Stimulated activated CD8-positive, alpha-beta memory T cell treated with anti-CD3 and anti-CD28 coated beads, Interleukin-15, amount 100 ng/mL, for 48 hours (primary cell): ENCODE measurements at regions not wholly inside any gene's neighbourhood (a gene's known extent, or its start where the extent isn't known, plus 50 kb on each side); places are given as distances from the start of the nearest gene placed in this dataset.
"Not testable (repeated sequence)": the region's sequence is repeated elsewhere in the genome, so short reads cannot be mapped to it uniquely, and the experiment has no call there.

Experiments used
- DNase-seq, 2 donors: peaks; one replicate each; pipeline ENCODE4 v3.0.0-alpha.2; 2020; ENCODE audit warnings: low read depth in 2 of 2

- no peak for DNase-seq
Observed at GRCh38 chr2:8441371-8441770, 240.5 kb upstream of the ID2 start.

- DNase-seq, result no peak
Observed at GRCh38 chr2:8441986-8442385, 239.9 kb upstream of the ID2 start.

GRCh38 chr2:8442833-8443486 lies 238.9 kb upstream of the ID2 start:
- no peak for DNase-seq

GRCh38 chr2:8445580-8445979 lies 236.3 kb upstream of the ID2 start:
- no peak for DNase-seq

GRCh38 chr2:8446751-8447150 lies 235.1 kb upstream of the ID2 start:
- not testable (repeated sequence) for DNase-seq

GRCh38 chr2:8447610-8448221 lies 234.1 kb upstream of the ID2 start:
- DNase-seq, result no peak

GRCh38 chr2:8448824-8449556 lies 232.9 kb upstream of the ID2 start:
- no peak for DNase-seq

- no peak for DNase-seq
Observed at GRCh38 chr2:8451273-8451672, 230.6 kb upstream of the ID2 start.

GRCh38 chr2:8452296-8452695 lies 229.6 kb upstream of the ID2 start:
- DNase-seq, result no peak

- DNase-seq, result no peak
Observed at GRCh38 chr2:8452979-8453903, 228.6 kb upstream of the ID2 start.

- no peak for DNase-seq
Observed at GRCh38 chr2:8453904-8454302, 228.0 kb upstream of the ID2 start.

- no peak for DNase-seq
Observed at GRCh38 chr2:8454797-8455196, 227.1 kb upstream of the ID2 start.

GRCh38 chr2:8455236-8456150 lies 226.4 kb upstream of the ID2 start:
- DNase-seq, result no peak

GRCh38 chr2:8456151-8457091 lies 225.4 kb upstream of the ID2 start:
- DNase-seq, result no peak

GRCh38 chr2:8457092-8457481 lies 224.8 kb upstream of the ID2 start:
- DNase-seq, result no peak

- DNase-seq, result no peak
Observed at GRCh38 chr2:8457699-8458502, 224.0 kb upstream of the ID2 start.

- DNase-seq, result no peak
Observed at GRCh38 chr2:8458503-8459459, 223.1 kb upstream of the ID2 start.

GRCh38 chr2:8459474-8459873 lies 222.4 kb upstream of the ID2 start:
- DNase-seq, result no peak
